K562 (cell line): ENCODE measurements at regions not wholly inside any gene's neighbourhood (a gene's known extent, or its start where the extent isn't known, plus 50 kb on each side); places are given as distances from the start of the nearest gene placed in this dataset.
A peak's percentile ranks its signal among the peaks of the same experiment; 100 is the strongest.

Source experiments
- ATAC-seq: fragments of 200-7000 bp; cut with Tn5 transposase; 3 replicates; pipeline ENCODE4 v1.9.1; 2020; ENCODE audit warnings: moderate library complexity
- BruUV-seq: library from RNA; stranded (reverse); fragments of 400-500 nt; replicated peaks from 2 replicates; lab custom pipeline; 2021; lab: Mats Ljungman, UMichigan
- CTCF ChIA-PET: fragments of 300-600 bp; formaldehyde crosslinking; extraction: SDS; loops from one replicate; lab custom pipeline; 2021; ENCODE audit warnings: low intra/inter-chr PET ratio; lab: Yijun Ruan, JAX
- POLR2A ChIA-PET: fragments of 300-600, 350-650 bp; sonication (Branson Sonifier 250); formaldehyde crosslinking; extraction: SDS; loops from one replicate; lab custom pipeline; 2021; ENCODE audit warnings: antibody characterized with exemption, inconsistent platforms; lab: Yijun Ruan, JAX
- DNase-seq, 4 experiments: peaks; one replicate each; pipeline versions ENCODE4 v3.0.0 to v3.0.0-alpha.2; 2011 to 2018; ENCODE audit warnings: low spot score in 3 of 4, mixed read lengths in 3 of 4; ENCODE audit errors: extremely low read depth in 1 of 4
- FAIRE-seq: peaks from 2 replicates; lab custom pipeline; 2011; peaks lifted over from hg19 to GRCh38; lab: Jason Lieb, UNC
- H2AFZ ChIP-seq: 2 replicates; pipeline ENCODE4 v1.6.0; 2011; ENCODE audit warnings: low read depth, low read length, control low read depth, inconsistent platforms
- H3K27ac ChIP-seq: fragments of 200-600 bp; 3 replicates; pipeline ENCODE4 v1.8.0; 2011; ENCODE audit warnings: low read depth, mild to moderate bottlenecking, control low read depth, inconsistent platforms, low read length, moderate library complexity, mixed read lengths; ENCODE audit errors: extremely low read depth
- H3K27me3 ChIP-seq, 2 experiments: fragments of 300-600 bp in 1 of 2; 2 replicates in 1 of 2; 3 replicates in 1 of 2; pipeline versions ENCODE4 v1.6.0 to v1.8.0; 2011; ENCODE audit warnings: inconsistent platforms in 2 of 2, low read length in 2 of 2, mild to moderate bottlenecking in 1 of 2, mixed read lengths in 1 of 2, moderate library complexity in 1 of 2; ENCODE audit not compliant: control insufficient read depth in 2 of 2, insufficient read depth in 2 of 2
- H3K36me3 ChIP-seq: fragments of 300-600 bp; 3 replicates; pipeline ENCODE4 v1.8.0; 2011; ENCODE audit warnings: mild to moderate bottlenecking, low read length, inconsistent platforms; ENCODE audit not compliant: control insufficient read depth, insufficient read depth
- H3K4me1 ChIP-seq, 2 experiments: fragments of 200-600 bp in 1 of 2; replicated peaks in 1 of 2; 2 replicates in 1 of 2; 3 replicates in 1 of 2; pipeline versions ENCODE4 v1.5.1 to v1.8.0; 2011; ENCODE audit warnings: inconsistent platforms in 2 of 2, low read length in 2 of 2, mild to moderate bottlenecking in 1 of 2, mixed read lengths in 1 of 2, moderate library complexity in 1 of 2; ENCODE audit not compliant: control insufficient read depth in 2 of 2, insufficient read depth in 2 of 2
- H3K4me2 ChIP-seq: 2 replicates; pipeline ENCODE4 v1.6.1; 2011; ENCODE audit warnings: low read length, control low read depth, inconsistent platforms, mixed read lengths; ENCODE audit not compliant: insufficient read depth
- H3K4me3 ChIP-seq: fragments of 200-600 bp; sonication (generic), shearing (Covaris generic); 2 replicates; pipeline ENCODE4 v1.5.1; 2016; ENCODE audit warnings: control low read depth, inconsistent platforms
- H3K79me2 ChIP-seq: fragments of 200-600 bp; 3 replicates; pipeline ENCODE4 v1.8.0; 2011; ENCODE audit warnings: low read length, inconsistent platforms; ENCODE audit not compliant: control insufficient read depth, insufficient read depth
- H3K9ac ChIP-seq, 2 experiments: 2 replicates each; pipeline versions ENCODE4 v1.6.0 to v1.6.1; 2011; ENCODE audit warnings: low read depth in 2 of 2, low read length in 2 of 2, control low read depth in 1 of 2, inconsistent platforms in 1 of 2, mild to moderate bottlenecking in 1 of 2, mixed read lengths in 1 of 2; ENCODE audit not compliant: insufficient read depth in 1 of 2
- H3K9me1 ChIP-seq: one replicate; pipeline ENCODE4 v1.6.0; 2011; ENCODE audit warnings: inconsistent platforms, mild to moderate bottlenecking, low read length, moderate library complexity; ENCODE audit not compliant: control insufficient read depth, insufficient read depth
- H3K9me3 ChIP-seq: replicated peaks from 2 replicates; pipeline ENCODE4 v1.5.1; 2011; ENCODE audit warnings: low read depth, low read length, inconsistent platforms; ENCODE audit not compliant: control insufficient read depth, insufficient read depth
- H4K20me1 ChIP-seq: replicated peaks from 2 replicates; pipeline ENCODE4 v1.6.1; 2011; ENCODE audit warnings: low read length, inconsistent platforms, mixed read lengths; ENCODE audit not compliant: control insufficient read depth, insufficient read depth
- ARID2 ChIP-seq: fragments of 450-650 bp; IDR thresholded peaks from 2 replicates; pipeline ENCODE4 v1.6.1; 2017; ENCODE audit warnings: antibody characterized with exemption, mild to moderate bottlenecking
- BCL6 ChIP-seq: fragments of 250-450 bp; sonication (Bioruptor Pico); IDR thresholded peaks from 2 replicates; pipeline ENCODE4 v1.4.0; 2020
- BRCA1 ChIP-seq, 2 experiments: fragments of 450-650 bp in 1 of 2; sonication (generic) in 1 of 2; formaldehyde crosslinking in 1 of 2; IDR thresholded peaks; 2 replicates each; pipeline versions ENCODE4 v1.5.0 to v1.6.1; 2017 to 2020; ENCODE audit warnings: mild to moderate bottlenecking in 1 of 2, missing genetic modification reagents in 1 of 2
- FOXA3 ChIP-seq, 2 experiments: fragments of 450-650 bp in 1 of 2; sonication (generic) in 1 of 2; formaldehyde crosslinking; IDR thresholded peaks in 1 of 2; conservative IDR thresholded peaks in 1 of 2; 2 replicates each; pipeline versions ENCODE4 v1.4.0 to v1.8.0; 2020 to 2022; ENCODE audit warnings: mild to moderate bottlenecking in 2 of 2, missing genetic modification reagents in 1 of 2
- FOXP1 ChIP-seq: sonication (generic); formaldehyde crosslinking; IDR thresholded peaks from 2 replicates; pipeline ENCODE4 v1.8.0; 2022; ENCODE audit warnings: mild to moderate bottlenecking, missing genetic modification reagents
- HDGF ChIP-seq: fragments of 450-650 bp; IDR thresholded peaks from 2 replicates; pipeline ENCODE4 v1.6.1; 2016
- HMGN3 ChIP-seq: IDR thresholded peaks from 2 replicates; pipeline ENCODE4 v1.6.1; 2011; ENCODE audit warnings: borderline replicate concordance, low read depth, mild to moderate bottlenecking, mixed read lengths, low read length; ENCODE audit not compliant: insufficient read length; ENCODE audit errors: extremely low read depth
- KAT2B ChIP-seq: IDR thresholded peaks from one replicate; pipeline ENCODE4 v1.6.1; 2012; ENCODE audit warnings: low read depth, mild to moderate bottlenecking, control low read depth, inconsistent platforms, low read length, moderate library complexity
- MTA3 ChIP-seq: fragments of 450-650 bp; formaldehyde crosslinking; IDR thresholded peaks from 2 replicates; pipeline ENCODE4 v1.6.1; 2017; ENCODE audit warnings: mild to moderate bottlenecking, borderline replicate concordance
- MYNN ChIP-seq, 2 experiments: sonication (generic); formaldehyde crosslinking in 1 of 2; IDR thresholded peaks; 2 replicates each; pipeline versions ENCODE4 v1.5.0 to v1.6.1; 2016 to 2020; ENCODE audit warnings: antibody characterized with exemption in 1 of 2, missing genetic modification reagents in 1 of 2
- NR4A1 ChIP-seq, 2 experiments: fragments of 250-450 bp in 1 of 2; fragments of 450-650 bp in 1 of 2; sonication (Bioruptor Pico) in 1 of 2; IDR thresholded peaks; 2 replicates each; pipeline versions ENCODE4 v1.4.0 to v1.6.1; 2016 to 2020; ENCODE audit warnings: mild to moderate bottlenecking in 2 of 2, missing compliant biosample characterization in 1 of 2, missing genetic modification characterization in 1 of 2, moderate library complexity in 1 of 2
- RFX5 ChIP-seq: IDR thresholded peaks from 2 replicates; pipeline ENCODE4 v1.6.1; 2011; ENCODE audit warnings: low read depth, mild to moderate bottlenecking, improper control_type of control experiment, low read length
- SIX5 ChIP-seq, 2 experiments: IDR thresholded peaks; 2 replicates each; pipeline ENCODE4 v1.6.1; 2011; ENCODE audit warnings: low read length in 2 of 2, borderline replicate concordance in 1 of 2, low read depth in 1 of 2, mild to moderate bottlenecking in 1 of 2, moderate library complexity in 1 of 2; ENCODE audit not compliant: insufficient read depth in 1 of 2
- SP1 ChIP-seq: sonication (generic); formaldehyde crosslinking; IDR thresholded peaks from 2 replicates; pipeline ENCODE4 v1.8.1; 2022; ENCODE audit warnings: mild to moderate bottlenecking, missing genetic modification reagents
- ZNF408 ChIP-seq: fragments of 250-450 bp; sonication (Bioruptor Pico); IDR thresholded peaks from 2 replicates; pipeline ENCODE4 v1.4.0; 2020; ENCODE audit warnings: low read depth, mild to moderate bottlenecking, moderate library complexity
- ZNF830 ChIP-seq: fragments of 250-450 bp; sonication (Bioruptor Pico); IDR thresholded peaks from 2 replicates; pipeline ENCODE4 v1.5.0; 2021; ENCODE audit warnings: mild to moderate bottlenecking
- WGBS: fragments of 100-300 bp; shearing (Covaris generic); methylation state at CpG from one replicate; pipeline ENCODE4 v1.1.6; 2016; ENCODE audit warnings: low coverage, mixed read lengths; ENCODE audit not compliant: insufficient coverage; ENCODE audit errors: missing lambda C conversion rate; 5-methylcytosine and 5-hydroxymethylcytosine counted together
- in situ Hi-C: fragments of 300-500 bp; cut with MboI; formaldehyde crosslinking; loops from 4 replicates; pipeline ENCODE4 v1.15.0; 2018; ENCODE audit warnings: inconsistent platforms, mixed read lengths
- intact Hi-C: fragments of 100-400 bp; cut with micrococcal nuclease; formaldehyde crosslinking; loops from 2 replicates; pipeline ENCODE4 v1.14.2; 2022
- TF ChIP-seq, protein P1 (sequence below): sonication (generic); formaldehyde crosslinking; IDR thresholded peaks from 2 replicates; pipeline ENCODE4 v1.8.0; 2022; ENCODE audit warnings: mild to moderate bottlenecking, missing genetic modification reagents, borderline replicate concordance

DNA sequence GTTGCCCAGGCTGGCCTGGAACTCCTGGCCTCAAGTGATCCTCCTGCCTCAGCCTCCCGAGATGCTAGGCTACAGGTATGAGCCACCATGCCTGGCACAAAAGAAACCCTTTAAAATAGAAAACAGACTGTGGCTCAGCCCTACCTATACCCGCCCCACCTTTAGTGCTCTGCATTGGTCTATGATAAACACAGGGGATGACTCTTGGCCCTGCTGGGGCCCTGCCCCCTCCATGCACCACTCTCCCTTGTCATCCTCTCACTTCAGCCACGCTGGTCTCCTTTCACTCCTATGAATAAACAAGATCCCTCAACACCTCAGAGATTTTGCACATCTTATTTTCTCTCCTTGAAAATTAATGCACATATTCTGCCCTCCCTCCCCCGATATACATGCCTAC is 251.4 kb upstream of the KLF14 start (continued):
- TF ChIP-seq NR4A1 (CRISPR knock-in tag; IDR thresholded peaks at IDR 0.05) (no peak), NR4A1 (tag; IDR thresholded peaks at IDR 0.05) (no peak)

DNA sequence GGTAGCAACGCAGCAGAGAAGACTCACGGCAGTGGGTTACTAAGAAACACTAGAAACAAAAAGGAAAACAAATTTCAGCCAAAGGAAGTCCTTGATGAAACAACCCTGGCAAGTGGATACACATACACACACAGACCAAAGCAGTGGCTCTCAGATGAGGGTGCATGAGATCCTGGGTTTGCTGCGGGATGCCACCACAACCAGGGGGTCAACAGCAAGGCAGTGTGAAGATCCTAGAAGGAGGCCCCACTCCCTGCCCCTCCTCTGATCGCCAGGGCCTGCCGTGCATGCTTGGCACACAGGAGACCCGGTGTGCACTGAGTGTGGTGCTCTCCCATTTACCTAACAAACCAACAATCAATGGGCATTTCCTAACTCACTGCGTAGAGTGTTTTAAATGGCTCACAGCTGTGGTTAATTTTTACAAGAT is 252.3 kb upstream of the KLF14 start:
- DNase-seq, result no peak
- in situ Hi-C loops (no loop called here), intact Hi-C loops (no loop called here)
- peaks cover 2% of the 10 kb centered on the region for H3K9me1 ChIP-seq
- 54% methylated on average over 7 of the region's 7 CpGs for WGBS
- peak overlapping the region in 1 of 2 experiments; percentile 38; a peak in 2 of 4 replicates for H3K9ac ChIP-seq
- no peaks in the 10 kb centered on the region; a peak in 1 of 5 replicates for H3K4me1 ChIP-seq
- FAIRE-seq, result no peak
- no peak overlapping the region for H3K4me3 ChIP-seq
- ChIA-PET POLR2A (no interaction called here), CTCF (no interaction called here)
- no peaks in the 10 kb centered on the region for H3K79me2 ChIP-seq
- BruUV-seq, result no TSS peak
- H3K27me3 ChIP-seq, result no peaks in the 10 kb centered on the region
- ATAC-seq, result no peak
- H3K4me2 ChIP-seq, result no peak overlapping the region
- H3K9me3 ChIP-seq, result no peaks in the 10 kb centered on the region
- H4K20me1 ChIP-seq, result no peaks in the 10 kb centered on the region
- no peaks in the 10 kb centered on the region for H3K36me3 ChIP-seq
- H3K27ac ChIP-seq, result no peak overlapping the region
- no peak overlapping the region for H2AFZ ChIP-seq
- TF ChIP-seq MYNN (IDR thresholded peaks at IDR 0.05) (no peak), MYNN (CRISPR knock-in tag; IDR thresholded peaks at IDR 0.05) (no peak), FOXP1 (CRISPR knock-in tag) (no peak), ZNF830 (CRISPR knock-in tag) (no peak), HMGN3 (no peak), RFX5 (no peak), SIX5 (IDR thresholded peaks at IDR 0.05; ENCODE audit: borderline replicate concordance in 1 of 2, insufficient read depth in 1 of 2, low read depth in 1 of 2, low read length in 2 of 2) (no peak), BRCA1 (IDR thresholded peaks at IDR 0.05) (no peak), BRCA1 (CRISPR knock-in tag; IDR thresholded peaks at IDR 0.05) (no peak), HDGF (no peak), ARID2 (no peak), FOXA3 (CRISPR knock-in tag; conservative IDR thresholded peaks at IDR 0.05 in 1 of 2, IDR thresholded peaks at IDR 0.05 in 1 of 2) (no peak), BCL6 (CRISPR knock-in tag) (no peak), SP1 (CRISPR knock-in tag) (no peak), KAT2B (no peak), ZNF408 (CRISPR knock-in tag) (no peak), MTA3 (no peak)
- TF ChIP-seq, protein P1, sequence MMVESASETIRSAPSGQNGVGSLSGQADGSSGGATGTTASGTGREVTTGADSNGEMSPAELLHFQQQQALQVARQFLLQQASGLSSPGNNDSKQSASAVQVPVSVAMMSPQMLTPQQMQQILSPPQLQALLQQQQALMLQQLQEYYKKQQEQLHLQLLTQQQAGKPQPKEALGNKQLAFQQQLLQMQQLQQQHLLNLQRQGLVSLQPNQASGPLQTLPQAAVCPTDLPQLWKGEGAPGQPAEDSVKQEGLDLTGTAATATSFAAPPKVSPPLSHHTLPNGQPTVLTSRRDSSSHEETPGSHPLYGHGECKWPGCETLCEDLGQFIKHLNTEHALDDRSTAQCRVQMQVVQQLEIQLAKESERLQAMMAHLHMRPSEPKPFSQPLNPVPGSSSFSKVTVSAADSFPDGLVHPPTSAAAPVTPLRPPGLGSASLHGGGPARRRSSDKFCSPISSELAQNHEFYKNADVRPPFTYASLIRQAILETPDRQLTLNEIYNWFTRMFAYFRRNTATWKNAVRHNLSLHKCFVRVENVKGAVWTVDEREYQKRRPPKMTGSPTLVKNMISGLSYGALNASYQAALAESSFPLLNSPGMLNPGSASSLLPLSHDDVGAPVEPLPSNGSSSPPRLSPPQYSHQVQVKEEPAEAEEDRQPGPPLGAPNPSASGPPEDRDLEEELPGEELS (CRISPR knock-in tag), result no peak
